ENCODE measurements at regions not wholly inside any gene's neighbourhood (a gene's known extent, or its start where the extent isn't known, plus 50 kb on each side); places are given as distances from the start of the nearest gene placed in this dataset.
A peak's percentile ranks its signal among the peaks of the same experiment; 100 is the strongest.

GRCh38 chr12:4176168-4176567 is 97.4 kb upstream of the CCND2 start:
- no peak for TF ChIP-seq ZNF274 (IDR thresholded peaks at IDR 0.05; ENCODE audit: low read depth, low read length)
- H3K4me3 ChIP-seq (ENCODE audit: low read length): no peak overlapping the region

DNA sequence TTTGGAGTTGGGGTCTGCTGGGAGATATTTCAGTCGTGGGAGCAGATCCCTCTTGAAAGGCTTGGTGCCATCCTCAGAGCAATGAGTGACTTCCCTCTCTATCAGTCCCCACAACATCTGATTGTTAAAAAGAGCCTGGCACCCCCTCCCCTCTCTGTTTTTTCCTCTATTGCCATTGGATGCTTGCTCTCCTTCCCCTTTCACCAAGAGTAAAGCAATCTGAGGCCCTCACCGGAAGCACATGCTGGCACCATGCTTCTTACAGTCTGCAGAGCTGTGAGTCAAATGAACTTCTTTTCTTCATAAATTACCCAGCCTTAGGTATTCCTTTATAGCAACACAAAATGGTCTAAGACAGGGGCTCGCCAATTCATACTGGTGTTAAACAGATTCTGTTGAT is 99.1 kb upstream of the CCND2 start:
- H3K4me3 ChIP-seq (ENCODE audit: low read length): no peak overlapping the region
- TF ChIP-seq ZNF274 (IDR thresholded peaks at IDR 0.05; ENCODE audit: low read depth, low read length): no peak

DNA sequence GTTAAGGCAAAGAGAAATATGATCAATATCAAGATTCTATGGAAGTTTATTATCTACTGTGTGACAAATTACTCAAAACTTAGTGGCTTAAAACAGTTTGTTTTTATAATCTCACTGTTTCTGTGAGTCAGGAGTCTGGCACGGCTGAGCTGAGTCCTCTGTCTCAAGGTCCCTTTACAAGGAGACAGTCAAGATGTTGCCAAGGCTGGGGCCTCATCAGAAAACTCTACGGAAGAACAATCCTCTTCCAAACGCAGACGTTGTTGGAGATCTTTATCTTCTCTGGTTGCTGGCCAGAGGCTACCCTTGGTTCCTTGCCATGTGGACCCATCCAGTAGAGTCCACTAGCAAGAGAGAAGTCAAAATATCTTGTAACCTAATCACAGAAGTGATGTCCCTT is 100.6 kb upstream of the CCND2 start:
- TF ChIP-seq ZNF274 (IDR thresholded peaks at IDR 0.05; ENCODE audit: low read depth, low read length): no peak
- no peak overlapping the region for H3K4me3 ChIP-seq (ENCODE audit: low read length)

DNA sequence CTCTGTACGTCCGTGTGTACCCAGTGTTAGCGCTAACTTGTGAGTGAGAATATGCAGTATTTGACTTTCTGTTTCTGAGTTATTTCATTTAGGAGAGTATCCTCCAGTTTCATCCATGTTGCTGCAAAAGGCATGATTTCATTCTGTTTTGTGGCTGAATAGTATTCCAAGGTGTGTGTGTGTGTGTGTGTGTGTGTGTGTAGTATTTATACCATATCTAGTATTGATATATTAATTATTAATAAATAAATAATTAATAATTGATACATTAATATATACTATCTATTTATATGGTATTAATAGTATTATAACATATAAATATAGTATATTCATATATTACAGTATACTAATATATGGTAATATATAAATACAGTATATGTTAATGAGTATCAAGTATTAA is 101.8 kb upstream of the CCND2 start:
- TF ChIP-seq ZNF274 (IDR thresholded peaks at IDR 0.05; ENCODE audit: low read depth, low read length): no peak
- H3K4me3 ChIP-seq (ENCODE audit: low read length): no peak overlapping the region

DNA sequence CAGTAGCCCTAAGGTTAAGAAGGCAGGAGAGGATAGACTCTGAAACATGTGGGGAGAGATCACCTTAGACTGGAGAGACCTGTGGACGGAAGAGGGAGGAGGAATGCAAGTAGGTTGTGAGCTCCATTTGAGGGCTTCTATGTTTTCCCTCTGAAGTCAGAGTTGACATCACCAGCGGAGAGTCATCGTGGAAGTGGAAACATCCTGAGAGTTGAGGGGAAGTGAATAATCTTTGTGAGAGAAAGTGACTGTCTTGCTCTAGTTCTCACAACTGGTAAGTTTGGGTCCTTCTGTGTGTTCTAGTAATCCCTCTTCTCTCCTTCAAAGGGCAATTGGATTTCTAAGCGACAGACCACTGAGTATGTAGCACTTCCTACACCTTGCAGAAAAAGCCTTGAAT is 103.6 kb upstream of the CCND2 start:
- TF ChIP-seq ZNF274 (IDR thresholded peaks at IDR 0.05; ENCODE audit: low read depth, low read length): no peak
- no peak overlapping the region for H3K4me3 ChIP-seq (ENCODE audit: low read length)

DNA sequence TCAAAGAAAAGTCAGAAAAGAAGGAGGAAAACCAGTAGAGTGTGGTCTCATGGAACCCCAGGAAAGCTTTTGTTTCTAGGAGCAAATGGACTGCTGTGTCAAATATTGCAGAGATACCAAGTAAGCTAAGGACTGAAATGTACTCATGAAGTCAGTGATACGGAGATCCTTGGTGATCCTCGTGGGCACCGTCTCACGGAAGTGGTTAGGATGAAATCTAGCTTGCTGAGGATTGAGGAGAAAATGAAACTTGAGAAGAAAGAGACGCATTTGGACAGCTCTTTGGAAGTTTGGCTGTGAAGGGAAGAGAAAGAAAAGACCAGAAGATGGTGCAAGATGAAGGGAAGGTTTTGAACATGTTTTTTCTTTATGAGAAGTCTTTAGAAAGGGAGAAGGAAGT is 104.0 kb upstream of the CCND2 start:
- H3K4me3 ChIP-seq (ENCODE audit: low read length): no peak overlapping the region
- no peak for TF ChIP-seq ZNF274 (IDR thresholded peaks at IDR 0.05; ENCODE audit: low read depth, low read length)

- no peak for TF ChIP-seq ZNF274 (IDR thresholded peaks at IDR 0.05; ENCODE audit: low read depth, low read length)
- no peak overlapping the region for H3K4me3 ChIP-seq (ENCODE audit: low read length)
Measured at GRCh38 chr12:4168036-4168435, 105.5 kb upstream of the CCND2 start.

- peak overlapping the region; percentile 15; the same call in 1 of the 2 replicates for H3K4me3 ChIP-seq (ENCODE audit: low read length)
- TF ChIP-seq ZNF274 (IDR thresholded peaks at IDR 0.05; ENCODE audit: low read depth, low read length): no peak
Measured at GRCh38 chr12:4164559-4165558, 108.7 kb upstream of the CCND2 start.

DNA sequence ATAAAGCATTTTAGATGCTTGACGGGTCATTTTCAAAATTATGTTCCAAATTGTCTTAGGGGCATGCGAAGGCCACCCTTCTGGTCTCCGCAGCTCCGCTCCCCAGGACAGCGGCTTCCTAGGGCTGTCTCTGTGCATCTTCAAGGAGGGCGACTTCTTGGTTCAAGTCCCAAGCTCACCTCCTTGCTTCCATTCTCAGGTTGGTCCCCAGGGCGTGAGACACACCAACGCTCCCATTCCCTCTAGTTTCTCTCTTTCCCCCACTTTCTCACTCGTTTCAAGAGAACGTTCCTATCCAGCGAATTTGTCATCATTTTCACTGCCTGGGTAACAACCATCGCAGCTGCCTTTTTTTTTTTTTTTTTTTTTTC is 109.4 kb upstream of the CCND2 start:
- H3K4me3 ChIP-seq (ENCODE audit: low read length): no peak overlapping the region; the same call in 1 of the 2 replicates
- no peak for TF ChIP-seq ZNF274 (IDR thresholded peaks at IDR 0.05; ENCODE audit: low read depth, low read length)

GRCh38 chr12:4161718-4162117 is 111.8 kb upstream of the CCND2 start:
- no peak overlapping the region for H3K4me3 ChIP-seq (ENCODE audit: low read length)
- no peak for TF ChIP-seq ZNF274 (IDR thresholded peaks at IDR 0.05; ENCODE audit: low read depth, low read length)

DNA sequence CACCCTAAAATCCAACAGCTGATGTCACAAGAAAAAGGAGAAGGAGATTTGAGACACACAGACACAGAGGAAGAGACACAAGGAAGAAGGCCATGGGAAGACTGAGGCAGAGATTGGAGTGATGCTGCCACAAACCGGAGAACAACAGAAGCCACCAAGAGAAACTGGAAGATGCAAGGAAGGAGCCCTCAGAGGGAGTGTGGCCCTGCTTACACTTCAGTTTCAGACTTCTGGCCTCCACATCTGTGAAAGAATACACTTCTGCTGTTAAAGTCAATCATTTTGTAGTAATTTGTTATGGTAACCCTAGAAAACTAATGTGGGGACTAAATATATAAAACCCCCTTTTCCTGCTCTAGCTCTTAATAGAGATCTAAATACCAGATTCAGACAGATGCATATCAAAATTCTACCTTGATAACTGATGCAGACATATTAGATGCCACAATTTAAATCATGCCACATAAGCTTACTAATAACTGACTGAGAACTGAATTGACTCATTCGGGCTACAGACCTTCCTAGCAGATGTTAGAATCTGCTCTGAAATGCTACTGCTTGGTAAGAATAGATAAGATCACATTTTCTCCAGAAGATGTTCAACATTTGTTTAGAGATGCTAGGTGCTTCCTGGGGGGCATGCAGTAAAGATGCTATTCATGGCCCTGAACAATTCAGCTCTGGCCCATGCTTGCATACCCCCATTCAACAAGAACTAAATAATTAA is 113.1 kb upstream of the CCND2 start:
- TF ChIP-seq ZNF274 (IDR thresholded peaks at IDR 0.05; ENCODE audit: low read depth, low read length): no peak
- no peak overlapping the region for H3K4me3 ChIP-seq (ENCODE audit: low read length)

GRCh38 chr12:4159851-4160250 is 113.7 kb upstream of the CCND2 start:
- no peak overlapping the region for H3K4me3 ChIP-seq (ENCODE audit: low read length)
- TF ChIP-seq ZNF274 (IDR thresholded peaks at IDR 0.05; ENCODE audit: low read depth, low read length): no peak

GRCh38 chr12:4158306-4158705 is 115.3 kb upstream of the CCND2 start:
- no peak for TF ChIP-seq ZNF274 (IDR thresholded peaks at IDR 0.05; ENCODE audit: low read depth, low read length)
- no peak overlapping the region for H3K4me3 ChIP-seq (ENCODE audit: low read length)

DNA sequence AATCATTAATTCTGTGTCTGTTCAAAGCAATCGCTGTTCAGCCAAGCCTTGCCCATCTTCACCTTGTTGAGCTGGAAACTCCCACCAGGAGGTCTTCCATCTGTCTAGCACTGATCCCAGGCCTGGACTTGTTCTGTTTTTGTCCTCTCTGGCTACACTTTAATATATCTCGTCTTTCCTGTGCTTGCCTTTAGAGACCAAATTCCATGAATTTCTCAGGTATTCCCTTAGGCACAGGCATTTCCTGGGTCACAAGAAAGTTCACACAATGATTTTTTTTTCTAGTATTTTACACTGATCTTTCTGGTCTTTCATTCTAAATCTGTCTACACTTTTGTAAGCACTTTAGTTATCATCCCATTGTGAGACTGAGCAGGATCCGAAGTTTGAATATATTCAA is 116.4 kb upstream of the CCND2 start:
- no peak for TF ChIP-seq ZNF274 (IDR thresholded peaks at IDR 0.05; ENCODE audit: low read depth, low read length)
- H3K4me3 ChIP-seq (ENCODE audit: low read length): no peak overlapping the region

DNA sequence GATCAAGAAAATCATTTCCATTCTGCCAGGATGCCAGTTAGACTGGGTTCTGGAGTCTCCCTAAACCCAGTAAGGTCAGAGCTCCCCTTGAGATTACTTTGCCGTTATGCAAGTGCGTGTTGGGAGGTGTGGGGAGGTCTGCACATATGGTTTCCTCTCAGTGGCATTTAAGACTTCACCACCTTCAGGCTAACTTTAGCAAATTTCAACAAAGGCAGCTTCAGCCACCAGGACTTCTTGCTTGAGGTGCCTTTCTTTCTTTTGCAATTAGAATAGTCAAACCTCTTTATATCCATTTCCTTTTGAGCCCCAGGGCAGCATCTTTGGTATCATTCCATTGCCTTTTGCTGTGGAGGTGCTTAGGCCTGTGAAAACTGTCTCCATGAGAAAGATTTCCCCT is 117.2 kb upstream of the CCND2 start:
- no peak for TF ChIP-seq ZNF274 (IDR thresholded peaks at IDR 0.05; ENCODE audit: low read depth, low read length)
- no peak overlapping the region for H3K4me3 ChIP-seq (ENCODE audit: low read length)
